Liver (tissue), 8 donors: ENCODE measurements at regions not wholly inside any gene's neighbourhood (a gene's known extent, or its start where the extent isn't known, plus 50 kb on each side); places are given as distances from the start of the nearest gene placed in this dataset.
A peak's percentile ranks its signal among the peaks of the same experiment; 100 is the strongest.

Experiments
- DNase-seq: peaks from one replicate; pipeline ENCODE4 v3.0.0-alpha.2; 2017; ENCODE audit warnings: low spot score
- H3K27ac ChIP-seq, 2 donors: one replicate each; pipeline ENCODE4 v1.7.0; 2013; ENCODE audit warnings: inconsistent platforms in 2 of 2, low read length in 2 of 2, control low read depth in 1 of 2, low read depth in 1 of 2, mild to moderate bottlenecking in 1 of 2
- H3K27me3 ChIP-seq, 4 donors: one replicate each; pipeline versions ENCODE4 v1.6.1 to v1.7.0; 2013; ENCODE audit warnings: low read length in 3 of 4, inconsistent platforms in 1 of 4, mild to moderate bottlenecking in 1 of 4, moderate library complexity in 1 of 4; ENCODE audit not compliant: control insufficient read depth in 4 of 4, insufficient read depth in 4 of 4
- H3K36me3 ChIP-seq, 4 donors: one replicate each; pipeline versions ENCODE4 v1.6.1 to v1.7.0; 2013; ENCODE audit warnings: low read length in 3 of 4, mild to moderate bottlenecking in 3 of 4, low read depth in 1 of 4, moderate library complexity in 1 of 4; ENCODE audit not compliant: control insufficient read depth in 4 of 4, insufficient read depth in 3 of 4
- H3K4me1 ChIP-seq, 4 donors: one replicate each; pipeline versions ENCODE4 v1.6.1 to v1.7.0; 2013; ENCODE audit warnings: low read length in 3 of 4, mild to moderate bottlenecking in 3 of 4, moderate library complexity in 1 of 4; ENCODE audit not compliant: control insufficient read depth in 4 of 4, insufficient read depth in 4 of 4
- H3K4me3 ChIP-seq, 3 donors: one replicate each; pipeline versions ENCODE4 v1.6.1 to v1.7.0; 2013; ENCODE audit warnings: low read length in 3 of 3, control low read depth in 1 of 3, low read depth in 1 of 3, mild to moderate bottlenecking in 1 of 3
- H3K9ac ChIP-seq, 2 donors: one replicate each; pipeline ENCODE4 v1.7.0; 2013; ENCODE audit warnings: low read length in 2 of 2, mild to moderate bottlenecking in 2 of 2, moderate library complexity in 2 of 2, control low read depth in 1 of 2, low read depth in 1 of 2
- H3K9me3 ChIP-seq, 4 donors: one replicate each; pipeline versions ENCODE4 v1.6.1 to v1.7.0; 2013; ENCODE audit warnings: low read length in 3 of 4; ENCODE audit not compliant: control insufficient read depth in 4 of 4
- ATF3 ChIP-seq: IDR thresholded peaks from 2 replicates; pipeline ENCODE4 v1.6.1; 2016; ENCODE audit warnings: antibody characterized with exemption
- CTCF ChIP-seq: fragments of 150-350 bp; IDR thresholded peaks from 2 replicates; pipeline ENCODE4 v1.5.1; 2017; ENCODE audit warnings: improper control_type of control experiment, low read depth, low read length; ENCODE audit not compliant: missing input control
- EGR1 ChIP-seq, 2 donors: IDR thresholded peaks; 2 replicates each; pipeline ENCODE4 v1.6.1; 2016 to 2018; ENCODE audit warnings: antibody characterized with exemption in 2 of 2, low read depth in 2 of 2
- FOXA2 ChIP-seq: IDR thresholded peaks from 2 replicates; pipeline ENCODE4 v1.6.1; 2016; ENCODE audit warnings: antibody characterized with exemption
- HNF4G ChIP-seq: IDR thresholded peaks from 2 replicates; pipeline ENCODE4 v1.6.1; 2016; ENCODE audit warnings: antibody characterized with exemption
- JUND ChIP-seq, 2 donors: IDR thresholded peaks; 2 replicates each; pipeline ENCODE4 v1.6.1; 2016; ENCODE audit warnings: antibody characterized with exemption in 2 of 2
- RAD21 ChIP-seq, 2 donors: IDR thresholded peaks; 2 replicates each; pipeline ENCODE4 v1.6.1; 2016; ENCODE audit warnings: antibody characterized with exemption in 2 of 2, mild to moderate bottlenecking in 2 of 2
- REST ChIP-seq: IDR thresholded peaks from 2 replicates; pipeline ENCODE4 v1.6.1; 2016; ENCODE audit warnings: antibody characterized with exemption, mild to moderate bottlenecking
- RXRA ChIP-seq, 2 donors: IDR thresholded peaks; 2 replicates each; pipeline ENCODE4 v1.6.1; 2017 to 2018; ENCODE audit warnings: antibody characterized with exemption in 2 of 2, mild to moderate bottlenecking in 1 of 2
- ZBTB33 ChIP-seq: IDR thresholded peaks from 2 replicates; pipeline ENCODE4 v1.6.1; 2016; ENCODE audit warnings: antibody characterized with exemption
- WGBS: extraction: QIAGEN DNeasy Blood & Tissue Kit; methylation state at CpG from one replicate; pipeline ENCODE4 v1.1.7; 2013; 5-methylcytosine and 5-hydroxymethylcytosine counted together
- donor health status: healthy.
- donor health status: healthy.
- donor health status: healthy.
- donor health status: healthy.
- donor health status: healthy.

- Histone ChIP-seq H3K9ac (no peak overlapping the region), H3K36me3 (no peaks in the 10 kb centered on the region), H3K27ac (no peak overlapping the region), H3K27me3 (no peaks in the 10 kb centered on the region), H3K9me3 (no peaks in the 10 kb centered on the region), H3K4me1 (peaks cover 0 to 4% (median 0%) of the 10 kb centered on the region in 4 donors), H3K4me3 (no peak overlapping the region)
- TF ChIP-seq HNF4G (no peak), ATF3 (no peak), ZBTB33 (no peak), CTCF (no peak), RAD21 (IDR thresholded peaks at IDR 0.05) (no peak)
- DNase-seq, result peak; percentile 24
- 95% methylated on average over 55 of the region's 55 CpGs for WGBS
Observed at GRCh38 chr6:169963581-169964297, 212.3 kb downstream of the ERMARD start.

GRCh38 chr6:169962604-169963469 is 211.4 kb downstream of the ERMARD start:
- no peak for TF ChIP-seq RAD21 (IDR thresholded peaks at IDR 0.05)
- TF ChIP-seq EGR1 (IDR thresholded peaks at IDR 0.05; ENCODE audit: low read depth in 2 of 2), result no peak
- TF ChIP-seq RXRA (IDR thresholded peaks at IDR 0.05), result no peak
- Histone ChIP-seq H3K36me3 (no peaks in the 10 kb centered on the region), H3K9ac (no peak overlapping the region), H3K9me3 (no peaks in the 10 kb centered on the region), H3K4me3 (no peak overlapping the region), H3K27ac (no peak overlapping the region), H3K27me3 (no peaks in the 10 kb centered on the region), H3K4me1 (peaks cover 0 to 4% (median 0%) of the 10 kb centered on the region in 4 donors)
- 92% methylated on average over 44 of the region's 44 CpGs for WGBS
- DNase-seq, result no peak

GRCh38 chr6:169961772-169962561 is 210.5 kb downstream of the ERMARD start:
- no peaks in the 10 kb centered on the region for H3K27me3 ChIP-seq
- peaks cover 0 to 4% (median 0%) of the 10 kb centered on the region in 4 donors for H3K4me1 ChIP-seq
- 22% methylated on average over 75 of the region's 75 CpGs for WGBS
- no peaks in the 10 kb centered on the region for H3K9me3 ChIP-seq
- TF ChIP-seq EGR1 (IDR thresholded peaks at IDR 0.05; ENCODE audit: low read depth in 2 of 2), result no peak
- TF ChIP-seq FOXA2, result no peak
- TF ChIP-seq REST, result no peak
- peak; percentile 29 to 61 for TF ChIP-seq RAD21 (IDR thresholded peaks at IDR 0.05)
- peak; percentile 19 for TF ChIP-seq CTCF
- TF ChIP-seq JUND (IDR thresholded peaks at IDR 0.05), result no peak
- no peaks in the 10 kb centered on the region for H3K36me3 ChIP-seq
- peak overlapping the region in 1 of 2 donors; percentile 18 for H3K27ac ChIP-seq
- H3K4me3 ChIP-seq, result peak overlapping the region in 1 of 3 donors; percentile 32
- H3K9ac ChIP-seq, result no peak overlapping the region
- peak; percentile 40 for DNase-seq
